K562 (cell line): ENCODE measurements at regions not wholly inside any gene's neighbourhood (a gene's known extent, or its start where the extent isn't known, plus 50 kb on each side); places are given as distances from the start of the nearest gene placed in this dataset.

ENCODE experiments used
- ATAC-seq: fragments of 200-7000 bp; cut with Tn5 transposase; 3 replicates; pipeline ENCODE4 v1.9.1; 2020; ENCODE audit warnings: moderate library complexity
- BruUV-seq: library from RNA; stranded (reverse); fragments of 400-500 nt; replicated peaks from 2 replicates; lab custom pipeline; 2021; lab: Mats Ljungman, UMichigan
- CTCF ChIA-PET: fragments of 300-600 bp; formaldehyde crosslinking; extraction: SDS; loops from one replicate; lab custom pipeline; 2021; ENCODE audit warnings: low intra/inter-chr PET ratio; lab: Yijun Ruan, JAX
- POLR2A ChIA-PET: fragments of 300-600, 350-650 bp; sonication (Branson Sonifier 250); formaldehyde crosslinking; extraction: SDS; loops from one replicate; lab custom pipeline; 2021; ENCODE audit warnings: antibody characterized with exemption, inconsistent platforms; lab: Yijun Ruan, JAX
- DNase-seq, 4 experiments: peaks; one replicate each; pipeline versions ENCODE4 v3.0.0 to v3.0.0-alpha.2; 2011 to 2018; ENCODE audit warnings: low spot score in 3 of 4, mixed read lengths in 3 of 4; ENCODE audit errors: extremely low read depth in 1 of 4
- FAIRE-seq: peaks from 2 replicates; lab custom pipeline; 2011; peaks lifted over from hg19 to GRCh38; lab: Jason Lieb, UNC
- H2AFZ ChIP-seq: 2 replicates; pipeline ENCODE4 v1.6.0; 2011; ENCODE audit warnings: low read depth, low read length, control low read depth, inconsistent platforms
- H3K27ac ChIP-seq: fragments of 200-600 bp; 3 replicates; pipeline ENCODE4 v1.8.0; 2011; ENCODE audit warnings: low read depth, mild to moderate bottlenecking, control low read depth, inconsistent platforms, low read length, moderate library complexity, mixed read lengths; ENCODE audit errors: extremely low read depth
- H3K27me3 ChIP-seq, 2 experiments: fragments of 300-600 bp in 1 of 2; 2 replicates in 1 of 2; 3 replicates in 1 of 2; pipeline versions ENCODE4 v1.6.0 to v1.8.0; 2011; ENCODE audit warnings: inconsistent platforms in 2 of 2, low read length in 2 of 2, mild to moderate bottlenecking in 1 of 2, mixed read lengths in 1 of 2, moderate library complexity in 1 of 2; ENCODE audit not compliant: control insufficient read depth in 2 of 2, insufficient read depth in 2 of 2
- H3K36me3 ChIP-seq: fragments of 300-600 bp; 3 replicates; pipeline ENCODE4 v1.8.0; 2011; ENCODE audit warnings: mild to moderate bottlenecking, low read length, inconsistent platforms; ENCODE audit not compliant: control insufficient read depth, insufficient read depth
- H3K4me1 ChIP-seq, 2 experiments: fragments of 200-600 bp in 1 of 2; replicated peaks in 1 of 2; 2 replicates in 1 of 2; 3 replicates in 1 of 2; pipeline versions ENCODE4 v1.5.1 to v1.8.0; 2011; ENCODE audit warnings: inconsistent platforms in 2 of 2, low read length in 2 of 2, mild to moderate bottlenecking in 1 of 2, mixed read lengths in 1 of 2, moderate library complexity in 1 of 2; ENCODE audit not compliant: control insufficient read depth in 2 of 2, insufficient read depth in 2 of 2
- H3K4me2 ChIP-seq: 2 replicates; pipeline ENCODE4 v1.6.1; 2011; ENCODE audit warnings: low read length, control low read depth, inconsistent platforms, mixed read lengths; ENCODE audit not compliant: insufficient read depth
- H3K4me3 ChIP-seq: fragments of 200-600 bp; sonication (generic), shearing (Covaris generic); 2 replicates; pipeline ENCODE4 v1.5.1; 2016; ENCODE audit warnings: control low read depth, inconsistent platforms
- H3K79me2 ChIP-seq: fragments of 200-600 bp; 3 replicates; pipeline ENCODE4 v1.8.0; 2011; ENCODE audit warnings: low read length, inconsistent platforms; ENCODE audit not compliant: control insufficient read depth, insufficient read depth
- H3K9ac ChIP-seq, 2 experiments: 2 replicates each; pipeline versions ENCODE4 v1.6.0 to v1.6.1; 2011; ENCODE audit warnings: low read depth in 2 of 2, low read length in 2 of 2, control low read depth in 1 of 2, inconsistent platforms in 1 of 2, mild to moderate bottlenecking in 1 of 2, mixed read lengths in 1 of 2; ENCODE audit not compliant: insufficient read depth in 1 of 2
- H3K9me1 ChIP-seq: one replicate; pipeline ENCODE4 v1.6.0; 2011; ENCODE audit warnings: inconsistent platforms, mild to moderate bottlenecking, low read length, moderate library complexity; ENCODE audit not compliant: control insufficient read depth, insufficient read depth
- H3K9me3 ChIP-seq: replicated peaks from 2 replicates; pipeline ENCODE4 v1.5.1; 2011; ENCODE audit warnings: low read depth, low read length, inconsistent platforms; ENCODE audit not compliant: control insufficient read depth, insufficient read depth
- H4K20me1 ChIP-seq: replicated peaks from 2 replicates; pipeline ENCODE4 v1.6.1; 2011; ENCODE audit warnings: low read length, inconsistent platforms, mixed read lengths; ENCODE audit not compliant: control insufficient read depth, insufficient read depth
- CEBPG ChIP-seq, 3 experiments: fragments of 200-800 bp in 1 of 3; sonication (Bioruptor generic) in 1 of 3; sonication (generic) in 1 of 3; formaldehyde crosslinking in 1 of 3; IDR thresholded peaks in 2 of 3; conservative IDR thresholded peaks in 1 of 3; 2 replicates each; pipeline versions ENCODE4 v1.6.1 to v1.8.0; 2016 to 2022; ENCODE audit warnings: missing compliant biosample characterization in 2 of 3, missing genetic modification characterization in 2 of 3, mild to moderate bottlenecking in 1 of 3, missing genetic modification reagents in 1 of 3
- ETV6 ChIP-seq, 3 experiments: fragments of 150-350 bp in 1 of 3; sonication (generic) in 1 of 3; formaldehyde crosslinking in 1 of 3; IDR thresholded peaks; 2 replicates each; pipeline versions ENCODE4 v1.6.1 to v1.8.0; 2014 to 2022; ENCODE audit warnings: borderline replicate concordance in 2 of 3, low read depth in 2 of 3, antibody characterized with exemption in 1 of 3, low read length in 1 of 3, mild to moderate bottlenecking in 1 of 3, missing genetic modification reagents in 1 of 3
- GTF2A2 ChIP-seq: IDR thresholded peaks from 2 replicates; pipeline ENCODE4 v1.6.1; 2016; ENCODE audit warnings: mild to moderate bottlenecking, missing genetic modification characterization, missing compliant biosample characterization
- PRMT5 ChIP-seq: sonication (generic); formaldehyde crosslinking; IDR thresholded peaks from 2 replicates; pipeline ENCODE4 v1.5.0; 2020; ENCODE audit warnings: missing genetic modification reagents
- TRIM24 ChIP-seq, 2 experiments: fragments of 450-650 bp; IDR thresholded peaks; 2 replicates each; pipeline ENCODE4 v1.6.1; 2016
- U2AF2 ChIP-seq: fragments of 200-400 bp; formaldehyde crosslinking; optimal IDR thresholded peaks from 2 replicates; pipeline ENCODE3; 2017; ENCODE audit warnings: low read depth, mild to moderate bottlenecking, low read length
- ZNF431 ChIP-seq: sonication (generic); formaldehyde crosslinking; IDR thresholded peaks from 2 replicates; pipeline ENCODE4 v1.8.0; 2022; ENCODE audit warnings: mild to moderate bottlenecking, missing genetic modification reagents
- WGBS: fragments of 100-300 bp; shearing (Covaris generic); methylation state at CpG from one replicate; pipeline ENCODE4 v1.1.6; 2016; ENCODE audit warnings: low coverage, mixed read lengths; ENCODE audit not compliant: insufficient coverage; ENCODE audit errors: missing lambda C conversion rate; 5-methylcytosine and 5-hydroxymethylcytosine counted together
- in situ Hi-C: fragments of 300-500 bp; cut with MboI; formaldehyde crosslinking; loops from 4 replicates; pipeline ENCODE4 v1.15.0; 2018; ENCODE audit warnings: inconsistent platforms, mixed read lengths
- intact Hi-C: fragments of 100-400 bp; cut with micrococcal nuclease; formaldehyde crosslinking; loops from 2 replicates; pipeline ENCODE4 v1.14.2; 2022

GRCh38 chr5:164481270-164481669 is 975.9 kb downstream of the MAT2B start:
- no TSS peak for BruUV-seq
- in situ Hi-C loops = loop anchor here (10.0 kb wide), 1 partner anchor 916 kb away; no protein-coding TSS in a partner anchor
- Histone ChIP-seq H3K27ac (no peak overlapping the region), H3K4me3 (no peak overlapping the region), H4K20me1 (no peaks in the 10 kb centered on the region), H3K9me1 (no peaks in the 10 kb centered on the region), H3K4me2 (no peak overlapping the region), H3K79me2 (no peaks in the 10 kb centered on the region), H3K9ac (no peak overlapping the region), H3K36me3 (no peaks in the 10 kb centered on the region), H2AFZ (no peak overlapping the region), H3K4me1 (no peaks in the 10 kb centered on the region), H3K9me3 (no peaks in the 10 kb centered on the region), H3K27me3 (no peaks in the 10 kb centered on the region)
- FAIRE-seq (no peak), DNase-seq (no peak), ATAC-seq (no peak)
- intact Hi-C loops = no loop called here
- CTCF ChIA-PET = no interaction called here
- POLR2A ChIA-PET = no interaction called here
- 14% methylated on average over 3 of the region's 3 CpGs for WGBS
- TF ChIP-seq GTF2A2 (tag) (no peak), CEBPG (CRISPR knock-in tag; IDR thresholded peaks at IDR 0.05) (no peak), CEBPG (tag; conservative IDR thresholded peaks at IDR 0.05 in 1 of 2, IDR thresholded peaks at IDR 0.05 in 1 of 2) (0 out of 4 replicates have a peak, but pooled peaks of 1 of the 2 experiments have one; percentile 11), TRIM24 (IDR thresholded peaks at IDR 0.05) (peak; percentile 39 to 64; a peak in 2 of 4 replicates)

DNA sequence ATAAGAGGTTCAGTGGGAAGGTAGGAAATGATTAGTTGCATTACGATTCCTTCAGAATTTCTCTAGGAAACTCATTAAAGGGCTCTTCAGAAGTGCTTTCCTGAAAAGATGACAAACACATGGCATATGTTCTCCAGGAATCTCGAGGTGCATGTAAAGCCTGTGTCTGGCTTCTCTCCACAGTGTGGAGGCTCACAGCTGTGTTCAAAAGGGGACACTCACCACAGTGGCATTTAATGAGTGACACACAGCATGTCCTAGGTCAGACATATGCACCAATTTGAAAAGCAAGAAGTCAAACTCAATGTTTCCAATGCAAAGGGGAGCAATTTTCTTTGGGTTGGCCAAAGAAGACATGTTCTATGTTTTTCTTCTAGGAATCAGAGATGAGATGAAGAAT is 976.9 kb downstream of the MAT2B start:
- no peaks in the 10 kb centered on the region for H3K27me3 ChIP-seq
- POLR2A ChIA-PET = no interaction called here
- intact Hi-C loops (no loop called here), in situ Hi-C loops (loop anchor here (10.0 kb wide), 1 partner anchor 918 kb away; no protein-coding TSS in a partner anchor)
- H3K9ac ChIP-seq = no peak overlapping the region
- DNase-seq = no peak
- BruUV-seq = no TSS peak
- no peak for ATAC-seq
- H3K27ac ChIP-seq = no peak overlapping the region
- no peaks in the 10 kb centered on the region for H3K9me3 ChIP-seq
- H2AFZ ChIP-seq = no peak overlapping the region
- H3K4me3 ChIP-seq = no peak overlapping the region
- no peaks in the 10 kb centered on the region for H3K9me1 ChIP-seq
- CTCF ChIA-PET = no interaction called here
- FAIRE-seq = no peak
- TF ChIP-seq U2AF2 (no peak), ZNF431 (CRISPR knock-in tag) (no peak), PRMT5 (CRISPR knock-in tag) (no peak), ETV6 (IDR thresholded peaks at IDR 0.05; ENCODE audit: borderline replicate concordance in 1 of 2, low read depth in 2 of 2, low read length in 1 of 2) (no peak), ETV6 (CRISPR knock-in tag; IDR thresholded peaks at IDR 0.05; ENCODE audit: borderline replicate concordance) (no peak)
- H3K36me3 ChIP-seq = no peaks in the 10 kb centered on the region
- H4K20me1 ChIP-seq = no peaks in the 10 kb centered on the region
- H3K79me2 ChIP-seq = no peaks in the 10 kb centered on the region
- WGBS = 0% methylated on average over 2 of the region's 2 CpGs
- no peak overlapping the region for H3K4me2 ChIP-seq
- no peaks in the 10 kb centered on the region for H3K4me1 ChIP-seq
